ENCODE measurements at regions not wholly inside any gene's neighbourhood (a gene's known extent, or its start where the extent isn't known, plus 50 kb on each side); places are given as distances from the start of the nearest gene placed in this dataset.

DNA sequence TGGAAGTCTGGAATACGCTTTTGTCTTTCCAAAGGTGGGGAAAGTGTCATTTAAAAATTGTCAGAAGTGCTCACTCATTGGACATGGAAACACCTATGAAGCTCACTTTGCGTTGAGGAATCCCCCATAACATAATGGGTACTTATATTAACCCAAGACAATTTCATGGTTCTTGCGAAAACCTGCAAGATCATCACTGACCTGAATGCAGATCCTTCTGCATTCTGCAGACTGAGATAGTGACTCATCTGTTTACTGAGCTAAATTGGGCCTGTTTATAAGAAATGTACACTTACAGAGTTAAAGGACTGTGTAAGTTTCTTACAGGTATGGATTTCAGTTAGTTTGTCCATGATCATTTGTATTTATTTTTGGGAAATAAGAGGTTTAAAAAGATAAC, 153.0 kb downstream of the HMHB1 start:
- H3K4me3 ChIP-seq (ENCODE audit: low read depth, low read length): no peak overlapping the region
- no peak overlapping the region for H3K4me3 Mint-ChIP-seq (ENCODE audit: unreplicated experiment)
- ChIA-PET CTCF (interaction anchor here (0.6 kb wide), 1 partner anchor 859 kb away, joined by 3 read pairs; no protein-coding TSS in a partner anchor), POLR2A (no interaction called here)
- H3K9me3 Mint-ChIP-seq (ENCODE audit: unreplicated experiment): no peaks in the 10 kb centered on the region
- intact Hi-C loops (cut with micrococcal nuclease; ENCODE audit: unreplicated experiment): no loop called here
- no peaks in the 10 kb centered on the region for H3K9me3 ChIP-seq
- BruUV-seq (replicated peaks): no TSS peak
- peaks cover 8% of the 10 kb centered on the region for H3K27me3 Mint-ChIP-seq (ENCODE audit: insufficient read depth, unreplicated experiment)
- TF ChIP-seq, protein P1, sequence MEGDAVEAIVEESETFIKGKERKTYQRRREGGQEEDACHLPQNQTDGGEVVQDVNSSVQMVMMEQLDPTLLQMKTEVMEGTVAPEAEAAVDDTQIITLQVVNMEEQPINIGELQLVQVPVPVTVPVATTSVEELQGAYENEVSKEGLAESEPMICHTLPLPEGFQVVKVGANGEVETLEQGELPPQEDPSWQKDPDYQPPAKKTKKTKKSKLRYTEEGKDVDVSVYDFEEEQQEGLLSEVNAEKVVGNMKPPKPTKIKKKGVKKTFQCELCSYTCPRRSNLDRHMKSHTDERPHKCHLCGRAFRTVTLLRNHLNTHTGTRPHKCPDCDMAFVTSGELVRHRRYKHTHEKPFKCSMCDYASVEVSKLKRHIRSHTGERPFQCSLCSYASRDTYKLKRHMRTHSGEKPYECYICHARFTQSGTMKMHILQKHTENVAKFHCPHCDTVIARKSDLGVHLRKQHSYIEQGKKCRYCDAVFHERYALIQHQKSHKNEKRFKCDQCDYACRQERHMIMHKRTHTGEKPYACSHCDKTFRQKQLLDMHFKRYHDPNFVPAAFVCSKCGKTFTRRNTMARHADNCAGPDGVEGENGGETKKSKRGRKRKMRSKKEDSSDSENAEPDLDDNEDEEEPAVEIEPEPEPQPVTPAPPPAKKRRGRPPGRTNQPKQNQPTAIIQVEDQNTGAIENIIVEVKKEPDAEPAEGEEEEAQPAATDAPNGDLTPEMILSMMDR (IDR thresholded peaks at IDR 0.05; ENCODE audit: insufficient read depth in 1 of 2, low read depth in 1 of 2, low read length in 1 of 2, severe bottlenecking in 1 of 2, unreplicated experiment in 1 of 2): no peak
- no peaks in the 10 kb centered on the region for H3K4me1 Mint-ChIP-seq (ENCODE audit: low read depth, unreplicated experiment)
- H3K36me3 Mint-ChIP-seq (ENCODE audit: insufficient read depth, unreplicated experiment): no peaks in the 10 kb centered on the region
- H3K27me3 ChIP-seq (replicated peaks; ENCODE audit: control insufficient read depth, insufficient read depth, low read length): no peaks in the 10 kb centered on the region; the same call in 1 of the 2 replicates
- DNase-seq: no peak
- no peak overlapping the region for H3K27ac Mint-ChIP-seq (ENCODE audit: unreplicated experiment)
- no peaks in the 10 kb centered on the region for H3K4me1 ChIP-seq
- no peaks in the 10 kb centered on the region for H3K36me3 ChIP-seq (ENCODE audit: control insufficient read depth, insufficient read depth, low read length)

DNA sequence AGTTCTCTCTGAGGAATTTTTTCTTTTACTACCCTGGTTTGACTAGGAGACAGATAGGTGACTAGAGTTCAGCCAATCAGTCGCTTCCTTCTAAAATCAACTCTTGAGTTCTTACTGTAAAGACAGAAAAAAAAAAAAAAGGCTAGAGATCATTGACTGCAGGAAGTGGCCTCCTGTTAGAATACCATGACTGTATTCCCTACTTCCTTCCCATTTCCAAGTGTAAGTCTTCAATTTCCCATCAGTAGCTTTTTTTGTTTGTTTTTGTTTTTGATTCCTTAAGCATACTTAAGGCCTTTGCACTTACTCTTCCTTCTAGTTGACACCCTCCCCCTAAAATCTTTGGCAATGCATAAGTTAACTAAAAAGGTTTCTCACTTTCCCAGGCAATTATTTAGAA, 154.3 kb downstream of the HMHB1 start:
- Mint-ChIP-seq H3K27ac (ENCODE audit: unreplicated experiment) (no peak overlapping the region), H3K27me3 (ENCODE audit: insufficient read depth, unreplicated experiment) (peaks cover 13% of the 10 kb centered on the region), H3K36me3 (ENCODE audit: insufficient read depth, unreplicated experiment) (no peaks in the 10 kb centered on the region), H3K9me3 (ENCODE audit: unreplicated experiment) (no peaks in the 10 kb centered on the region), H3K4me1 (ENCODE audit: low read depth, unreplicated experiment) (no peaks in the 10 kb centered on the region), H3K4me3 (ENCODE audit: unreplicated experiment) (no peak overlapping the region)
- no peaks in the 10 kb centered on the region for H3K36me3 ChIP-seq (ENCODE audit: control insufficient read depth, insufficient read depth, low read length)
- ChIA-PET POLR2A (no interaction called here), CTCF (no interaction called here)
- intact Hi-C loops (cut with micrococcal nuclease; ENCODE audit: unreplicated experiment): no loop called here
- no peak overlapping the region for H3K4me3 ChIP-seq (ENCODE audit: low read depth, low read length)
- no peaks in the 10 kb centered on the region for H3K9me3 ChIP-seq
- no TSS peak for BruUV-seq (replicated peaks)
- TF ChIP-seq, protein P1 (IDR thresholded peaks at IDR 0.05; ENCODE audit: insufficient read depth in 1 of 2, low read depth in 1 of 2, low read length in 1 of 2, severe bottlenecking in 1 of 2, unreplicated experiment in 1 of 2): no peak
- no peaks in the 10 kb centered on the region for H3K4me1 ChIP-seq
- H3K27me3 ChIP-seq (replicated peaks; ENCODE audit: control insufficient read depth, insufficient read depth, low read length): no peaks in the 10 kb centered on the region; the same call in 1 of the 2 replicates
- no peak for DNase-seq

DNA sequence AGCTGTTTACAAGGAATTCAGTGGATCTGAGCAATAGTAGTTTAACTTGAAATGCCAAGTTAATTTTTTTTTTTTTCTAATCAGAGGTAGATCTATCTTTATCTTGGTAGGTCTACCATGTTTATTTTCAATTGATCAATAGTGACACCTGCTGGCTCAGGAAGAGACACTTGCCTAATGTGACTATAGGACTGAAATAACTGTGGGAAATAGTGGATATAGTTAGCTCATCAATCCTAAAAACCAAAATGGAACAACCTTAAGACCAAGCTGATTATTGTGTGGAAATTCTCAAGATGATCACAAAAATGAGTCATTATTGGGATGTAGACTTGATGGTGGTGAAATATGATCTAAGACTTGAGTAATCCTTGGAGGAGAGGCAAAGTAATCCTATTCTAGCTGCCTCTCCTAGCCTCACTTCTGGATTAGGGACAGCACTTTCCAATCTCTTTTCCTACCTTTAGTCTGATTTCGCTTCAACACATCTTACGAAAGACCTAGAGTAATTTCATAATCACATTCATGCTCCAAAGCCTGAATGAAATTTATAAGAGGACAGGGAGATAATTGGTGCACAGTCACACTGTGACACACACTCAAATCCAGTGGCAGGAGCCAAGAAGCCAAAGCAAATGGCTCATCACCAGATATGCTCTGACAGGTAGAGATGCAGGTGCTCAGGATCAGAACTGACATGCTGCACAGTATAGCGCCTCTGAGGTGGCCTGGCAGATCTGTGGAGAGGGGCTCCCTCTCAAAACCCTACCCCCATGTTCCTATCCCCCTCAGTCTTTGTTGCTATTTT, 156.3 kb downstream of the HMHB1 start:
- Histone ChIP-seq H3K27me3 (replicated peaks; ENCODE audit: control insufficient read depth, insufficient read depth, low read length) (no peaks in the 10 kb centered on the region; the same call in 1 of the 2 replicates), H3K4me1 (no peaks in the 10 kb centered on the region), H3K36me3 (ENCODE audit: control insufficient read depth, insufficient read depth, low read length) (no peaks in the 10 kb centered on the region), H3K9me3 (no peaks in the 10 kb centered on the region), H3K4me3 (ENCODE audit: low read depth, low read length) (no peak overlapping the region)
- Mint-ChIP-seq H3K4me1 (ENCODE audit: low read depth, unreplicated experiment) (no peaks in the 10 kb centered on the region), H3K27ac (ENCODE audit: unreplicated experiment) (no peak overlapping the region), H3K36me3 (ENCODE audit: insufficient read depth, unreplicated experiment) (no peaks in the 10 kb centered on the region), H3K9me3 (ENCODE audit: unreplicated experiment) (no peaks in the 10 kb centered on the region), H3K27me3 (ENCODE audit: insufficient read depth, unreplicated experiment) (peaks cover 17% of the 10 kb centered on the region), H3K4me3 (ENCODE audit: unreplicated experiment) (no peak overlapping the region)
- TF ChIP-seq, protein P1 (IDR thresholded peaks at IDR 0.05; ENCODE audit: insufficient read depth in 1 of 2, low read depth in 1 of 2, low read length in 1 of 2, severe bottlenecking in 1 of 2, unreplicated experiment in 1 of 2): peak; percentile 10 to 43
- intact Hi-C loops (cut with micrococcal nuclease; ENCODE audit: unreplicated experiment): loop anchor here (1.0 to 2.0 kb wide), 2 partner anchors 139 to 751 kb away; no protein-coding TSS in a partner anchor
- POLR2A ChIA-PET: no interaction called here
- DNase-seq: peak in 1 of 2 experiments; percentile 46
- BruUV-seq (replicated peaks): no TSS peak
- CTCF ChIA-PET: interaction anchor here (0.7 to 1.0 kb wide), 4 partner anchors 142 to 1255 kb away, joined by 4 read pairs; no protein-coding TSS in a partner anchor

All from Caco-2 (cell line).